PFSK-1 (cell line): ENCODE measurements at regions not wholly inside any gene's neighbourhood (a gene's known extent, or its start where the extent isn't known, plus 50 kb on each side); places are given as distances from the start of the nearest gene placed in this dataset.

Experiments
- FOXP2 ChIP-seq: optimal IDR thresholded peaks from 2 replicates; pipeline ENCODE3; 2011; ENCODE audit warnings: borderline replicate concordance, control low read depth, inconsistent platforms; ENCODE audit not compliant: insufficient read depth; ENCODE audit errors: extremely low read length, extremely low read depth
- POLR2AphosphoS5 ChIP-seq: IDR thresholded peaks from 2 replicates; pipeline ENCODE4 v1.6.1; 2012; ENCODE audit warnings: low read depth, mild to moderate bottlenecking, control low read depth, low read length, moderate library complexity
- SIN3A ChIP-seq: IDR thresholded peaks from 2 replicates; pipeline ENCODE4 v1.6.1; 2012; ENCODE audit warnings: mild to moderate bottlenecking, low read length, moderate library complexity, borderline replicate concordance; ENCODE audit not compliant: insufficient read depth
- TAF1 ChIP-seq: IDR thresholded peaks from 2 replicates; pipeline ENCODE4 v1.6.1; 2012; ENCODE audit warnings: low read length, control low read depth, borderline replicate concordance; ENCODE audit not compliant: insufficient read depth
- TF ChIP-seq, protein P1 (sequence below), 2 experiments: IDR thresholded peaks; 2 replicates each; pipeline versions ENCODE4 v1.6.1 to v1.8.0; 2011 to 2012; ENCODE audit warnings: low read depth in 2 of 2, low read length in 2 of 2, control low read depth in 1 of 2, inconsistent platforms in 1 of 2, mild to moderate bottlenecking in 1 of 2, moderate library complexity in 1 of 2; ENCODE audit not compliant: insufficient read depth in 1 of 2

- TF ChIP-seq FOXP2 (no peak), SIN3A (no peak), POLR2AphosphoS5 (no peak), TAF1 (no peak)
- TF ChIP-seq, protein P1, sequence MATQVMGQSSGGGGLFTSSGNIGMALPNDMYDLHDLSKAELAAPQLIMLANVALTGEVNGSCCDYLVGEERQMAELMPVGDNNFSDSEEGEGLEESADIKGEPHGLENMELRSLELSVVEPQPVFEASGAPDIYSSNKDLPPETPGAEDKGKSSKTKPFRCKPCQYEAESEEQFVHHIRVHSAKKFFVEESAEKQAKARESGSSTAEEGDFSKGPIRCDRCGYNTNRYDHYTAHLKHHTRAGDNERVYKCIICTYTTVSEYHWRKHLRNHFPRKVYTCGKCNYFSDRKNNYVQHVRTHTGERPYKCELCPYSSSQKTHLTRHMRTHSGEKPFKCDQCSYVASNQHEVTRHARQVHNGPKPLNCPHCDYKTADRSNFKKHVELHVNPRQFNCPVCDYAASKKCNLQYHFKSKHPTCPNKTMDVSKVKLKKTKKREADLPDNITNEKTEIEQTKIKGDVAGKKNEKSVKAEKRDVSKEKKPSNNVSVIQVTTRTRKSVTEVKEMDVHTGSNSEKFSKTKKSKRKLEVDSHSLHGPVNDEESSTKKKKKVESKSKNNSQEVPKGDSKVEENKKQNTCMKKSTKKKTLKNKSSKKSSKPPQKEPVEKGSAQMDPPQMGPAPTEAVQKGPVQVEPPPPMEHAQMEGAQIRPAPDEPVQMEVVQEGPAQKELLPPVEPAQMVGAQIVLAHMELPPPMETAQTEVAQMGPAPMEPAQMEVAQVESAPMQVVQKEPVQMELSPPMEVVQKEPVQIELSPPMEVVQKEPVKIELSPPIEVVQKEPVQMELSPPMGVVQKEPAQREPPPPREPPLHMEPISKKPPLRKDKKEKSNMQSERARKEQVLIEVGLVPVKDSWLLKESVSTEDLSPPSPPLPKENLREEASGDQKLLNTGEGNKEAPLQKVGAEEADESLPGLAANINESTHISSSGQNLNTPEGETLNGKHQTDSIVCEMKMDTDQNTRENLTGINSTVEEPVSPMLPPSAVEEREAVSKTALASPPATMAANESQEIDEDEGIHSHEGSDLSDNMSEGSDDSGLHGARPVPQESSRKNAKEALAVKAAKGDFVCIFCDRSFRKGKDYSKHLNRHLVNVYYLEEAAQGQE (IDR thresholded peaks at IDR 0.05; ENCODE audit: insufficient read depth in 1 of 2, low read depth in 2 of 2, low read length in 2 of 2): no peak
These were observed 748.3 kb upstream of the ANO3 start for GRCh38 chr11:25583596-25583995.

GRCh38 chr11:25587496-25587895, 744.4 kb upstream of the ANO3 start:
- TF ChIP-seq SIN3A (no peak), POLR2AphosphoS5 (no peak), TAF1 (no peak), FOXP2 (no peak)
- TF ChIP-seq, protein P1 (IDR thresholded peaks at IDR 0.05; ENCODE audit: insufficient read depth in 1 of 2, low read depth in 2 of 2, low read length in 2 of 2): no peak

GRCh38 chr11:25593221-25593620, 738.7 kb upstream of the ANO3 start:
- TF ChIP-seq SIN3A (no peak), POLR2AphosphoS5 (no peak), FOXP2 (no peak), TAF1 (no peak)
- TF ChIP-seq, protein P1 (IDR thresholded peaks at IDR 0.05; ENCODE audit: insufficient read depth in 1 of 2, low read depth in 2 of 2, low read length in 2 of 2): no peak

DNA sequence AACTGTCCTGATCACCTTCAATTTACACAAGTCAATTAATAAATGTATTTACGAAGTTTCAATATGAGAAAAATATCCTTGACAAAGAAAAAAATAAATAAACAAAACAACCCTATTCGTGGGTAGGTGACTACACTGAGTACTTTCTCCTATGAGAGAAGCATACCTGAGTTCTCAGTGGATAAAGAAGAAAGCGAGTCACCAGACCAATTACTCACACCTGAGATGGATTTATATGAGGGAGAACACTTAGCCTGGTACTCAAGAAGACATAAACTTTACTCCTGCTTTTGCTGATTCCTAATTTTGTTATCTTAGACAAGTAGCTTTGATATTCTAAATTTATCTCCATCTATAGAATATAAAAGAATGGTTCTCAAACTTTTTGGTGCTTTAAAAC, 735.2 kb upstream of the ANO3 start:
- TF ChIP-seq SIN3A: no peak
- TF ChIP-seq POLR2AphosphoS5: no peak
- TF ChIP-seq, protein P1 (IDR thresholded peaks at IDR 0.05; ENCODE audit: insufficient read depth in 1 of 2, low read depth in 2 of 2, low read length in 2 of 2): no peak
- no peak for TF ChIP-seq FOXP2
- no peak for TF ChIP-seq TAF1

DNA sequence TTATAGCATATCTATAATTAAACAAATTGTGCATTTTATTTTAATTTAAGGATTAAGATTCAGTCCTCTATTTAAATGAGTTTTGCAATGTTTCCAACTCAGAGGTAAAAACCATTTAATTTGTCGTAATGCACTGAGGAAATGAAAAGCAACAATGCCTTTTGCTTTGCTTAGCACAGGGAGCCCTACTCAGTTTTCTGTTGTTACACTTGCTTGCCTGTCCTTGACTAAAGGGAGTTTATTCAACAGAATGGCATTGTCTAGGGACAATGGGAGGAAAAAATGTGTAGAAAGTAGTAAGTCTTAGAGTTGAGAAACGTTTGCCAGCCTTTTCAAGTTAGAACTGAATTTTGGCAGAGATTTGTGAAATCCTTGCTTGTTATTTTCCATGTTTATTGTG, 734.2 kb upstream of the ANO3 start:
- no peak for TF ChIP-seq POLR2AphosphoS5
- TF ChIP-seq SIN3A: no peak
- TF ChIP-seq, protein P1 (IDR thresholded peaks at IDR 0.05; ENCODE audit: insufficient read depth in 1 of 2, low read depth in 2 of 2, low read length in 2 of 2): no peak
- no peak for TF ChIP-seq FOXP2
- TF ChIP-seq TAF1: no peak
